GM11168 (cell line): ENCODE measurements at regions not wholly inside any gene's neighbourhood (a gene's known extent, or its start where the extent isn't known, plus 50 kb on each side); places are given as distances from the start of the nearest gene placed in this dataset.

ENCODE experiments used
- in situ Hi-C: fragments of 300-500 bp; cut with MboI; formaldehyde crosslinking; loops from one replicate; pipeline ENCODE4 v1.12.0; 2022; ENCODE audit warnings: low sequenced_read_pairs; ENCODE audit not compliant: unreplicated experiment

DNA sequence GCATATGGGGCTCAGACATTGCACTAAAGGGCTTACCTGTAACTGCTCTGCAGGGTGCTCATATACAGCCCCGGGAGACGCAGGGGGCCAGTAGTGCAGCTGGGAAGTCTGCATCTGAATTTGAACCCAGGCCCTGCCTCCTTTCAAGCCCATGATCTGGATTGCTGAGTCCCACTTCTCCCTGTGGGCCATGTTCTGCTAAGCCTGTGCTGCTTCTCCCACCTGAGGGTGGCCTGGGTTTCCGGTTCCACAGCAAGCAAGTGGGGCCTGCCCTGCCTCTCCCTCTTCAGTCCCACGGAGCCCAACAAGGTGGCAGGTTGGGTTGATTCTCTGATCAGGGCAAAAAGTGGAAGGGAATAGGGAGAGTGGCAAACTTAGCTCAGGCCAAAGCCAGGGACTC lies 56.6 kb upstream of the GDF10 start:
- in situ Hi-C loops: no loop called here

DNA sequence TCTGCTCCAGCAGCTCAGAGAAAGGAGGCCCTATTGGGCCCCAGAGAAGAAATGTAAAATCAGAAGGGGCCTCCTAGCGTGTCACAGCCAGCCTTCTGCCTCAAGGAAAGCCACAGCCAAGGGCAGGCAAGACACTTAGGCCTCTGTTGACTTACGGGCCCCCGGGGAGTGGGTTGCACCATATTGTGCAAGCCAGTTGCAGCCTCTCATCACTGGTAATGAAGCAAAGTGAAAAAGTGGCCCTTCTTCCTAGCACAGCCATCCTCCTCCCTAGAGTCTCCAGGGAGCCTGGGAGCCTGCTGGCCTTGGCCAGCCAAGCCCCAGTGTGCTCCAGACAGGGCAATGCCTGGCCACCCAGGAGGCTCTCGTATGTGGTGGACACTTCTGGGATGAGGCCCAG lies 56.2 kb upstream of the GDF10 start:
- in situ Hi-C loops: no loop called here

DNA sequence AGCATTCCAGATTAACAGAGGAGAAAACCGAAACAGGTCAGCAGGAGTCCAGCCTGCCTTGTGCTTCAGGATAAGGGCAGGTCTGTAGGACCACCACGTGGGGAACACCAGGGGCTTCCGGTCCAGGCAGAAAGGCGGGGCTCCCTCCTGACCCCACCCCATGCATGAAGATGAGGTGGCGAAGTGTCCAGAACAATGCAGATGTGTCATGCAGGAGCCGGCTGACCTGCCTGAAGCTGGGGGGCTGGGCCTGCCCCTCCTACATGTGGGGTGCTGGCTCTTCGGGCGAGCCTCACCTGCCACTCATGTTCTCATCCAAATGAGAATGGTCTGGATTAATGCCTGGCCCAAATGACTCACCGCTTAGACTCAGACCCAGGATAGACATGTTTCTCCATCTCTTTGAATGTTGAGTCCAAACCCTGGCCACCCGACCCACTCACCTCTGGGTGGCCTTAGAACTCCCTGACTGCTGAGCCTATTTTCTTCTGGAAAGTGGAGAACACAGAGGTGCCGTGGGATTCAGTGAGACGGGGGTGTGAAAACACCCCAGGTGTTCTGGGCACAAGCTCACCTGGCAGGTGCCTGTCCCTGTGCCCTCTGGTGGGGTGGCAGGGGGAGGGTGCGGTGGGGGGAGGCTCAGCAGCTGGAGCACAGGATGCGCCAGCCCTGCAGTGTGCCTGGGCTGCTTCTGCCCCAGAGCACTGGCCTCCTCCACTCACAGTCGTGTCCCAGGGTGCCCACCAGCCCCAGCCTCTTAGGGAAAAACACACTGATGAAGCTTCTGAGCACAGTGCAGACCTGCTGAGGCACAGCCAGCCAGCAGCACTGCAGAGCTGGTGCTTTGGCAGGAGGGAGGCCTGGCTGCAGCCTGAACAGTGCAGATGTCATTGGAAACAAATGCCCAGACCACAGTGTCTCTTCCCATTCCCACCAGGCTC lies 55.2 kb upstream of the GDF10 start:
- in situ Hi-C loops: no loop called here

DNA sequence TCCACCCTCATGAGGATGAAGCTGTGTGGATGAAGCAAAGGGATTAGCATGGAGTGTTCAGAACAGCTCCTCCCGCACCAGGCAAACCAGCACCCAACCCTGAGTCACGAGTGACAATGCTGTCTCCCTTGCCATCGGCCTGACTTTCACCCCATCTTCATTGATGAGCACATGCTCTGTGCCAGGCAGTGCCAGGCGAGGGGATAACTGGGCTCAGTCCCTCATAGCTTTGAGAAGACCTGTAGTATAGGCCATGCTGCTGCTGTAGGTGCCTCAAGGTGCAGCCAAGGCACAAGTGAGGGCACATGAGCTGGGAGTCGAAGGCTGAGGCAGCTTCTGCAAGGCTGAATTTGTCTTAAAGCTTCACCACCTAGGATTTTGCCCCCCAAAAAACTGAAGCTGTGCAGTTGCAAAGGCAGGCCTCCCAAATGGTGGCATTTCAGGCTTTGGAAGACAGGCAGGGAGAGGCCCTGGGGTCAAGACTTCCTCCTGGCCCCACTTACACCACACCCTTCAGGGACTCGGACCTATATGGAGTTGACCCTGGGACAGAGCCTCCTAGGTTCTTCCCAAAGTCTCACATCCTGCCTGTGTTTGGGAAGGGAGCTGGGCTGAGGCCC lies 54.2 kb upstream of the GDF10 start:
- in situ Hi-C loops: no loop called here

DNA sequence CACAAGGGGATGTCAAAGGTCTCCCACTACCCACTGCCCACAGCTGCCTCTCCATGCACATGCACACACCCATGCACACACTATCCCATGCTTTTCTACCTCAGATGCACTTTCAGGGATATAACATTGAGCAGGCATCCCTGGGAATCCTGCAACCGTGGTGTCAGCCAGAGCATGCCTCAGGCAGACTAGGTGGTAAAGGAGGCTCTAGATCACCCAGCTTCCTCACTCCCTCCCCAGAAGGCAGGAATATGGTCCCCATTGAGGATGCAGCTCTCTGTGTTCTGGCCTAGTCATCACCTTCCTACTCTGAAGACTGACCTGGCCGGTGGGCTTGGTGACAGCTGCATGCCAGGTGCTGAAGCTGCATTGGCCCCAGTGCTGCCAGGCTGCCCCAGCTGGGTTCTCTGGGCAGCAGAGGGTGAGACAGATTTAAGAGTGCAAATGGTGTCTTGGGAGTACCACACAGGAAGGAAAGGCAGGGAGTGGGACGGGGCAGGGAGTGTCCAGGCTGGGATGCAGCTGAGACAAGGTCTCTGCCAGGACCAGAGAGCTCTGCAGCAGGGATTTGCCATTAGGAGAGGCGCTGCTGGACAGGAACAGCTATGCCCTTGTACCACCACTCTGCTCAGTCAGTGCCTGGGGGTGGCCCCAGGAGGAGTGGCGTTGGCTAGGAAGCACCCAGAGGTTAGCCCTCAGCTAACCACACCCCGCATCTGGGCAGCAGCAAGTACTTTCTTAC lies 53.4 kb upstream of the GDF10 start:
- in situ Hi-C loops: no loop called here

DNA sequence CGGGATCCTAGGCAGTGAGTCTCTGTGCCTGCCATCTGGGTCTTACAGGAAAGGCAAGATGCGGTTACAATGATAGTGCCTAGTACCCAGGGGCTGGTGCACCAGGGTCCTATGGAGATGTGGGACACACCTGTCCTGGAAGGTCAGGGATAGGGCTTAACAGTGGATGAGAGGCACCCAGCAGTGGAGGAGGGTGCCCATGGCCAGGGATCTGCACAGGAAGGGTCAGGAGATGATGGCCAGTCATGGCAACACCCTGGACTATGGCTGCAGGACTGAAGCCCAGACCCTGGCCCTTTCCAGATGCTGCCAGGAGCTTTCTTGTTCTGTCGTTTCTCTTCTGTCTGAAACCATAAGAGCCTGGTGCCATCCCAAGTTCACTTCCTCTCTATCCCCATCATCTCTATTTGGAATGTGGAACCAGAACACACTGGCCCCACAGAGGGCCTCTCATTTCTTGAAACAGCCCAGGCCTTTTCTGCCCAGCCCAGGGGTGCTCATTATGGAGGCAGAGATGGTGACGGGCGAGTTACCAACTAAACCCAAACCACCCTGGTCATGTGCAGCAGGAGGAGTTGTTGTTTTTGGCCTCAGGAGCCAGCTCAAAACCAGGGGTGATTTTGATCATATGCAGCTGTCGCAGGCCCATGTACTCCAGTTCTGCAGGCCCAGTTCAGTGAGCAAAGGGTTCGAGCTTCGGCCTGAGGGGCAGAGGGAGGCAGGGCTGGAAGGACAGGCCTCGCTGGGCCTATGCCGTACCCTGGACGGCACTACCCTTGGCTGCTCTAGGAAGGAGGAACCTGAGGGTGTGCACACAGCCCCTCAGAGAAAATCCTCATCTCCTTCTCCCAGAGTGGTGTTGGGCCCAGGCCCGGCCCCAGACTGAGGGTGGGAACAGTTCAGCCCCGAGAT lies 52.6 kb upstream of the GDF10 start:
- in situ Hi-C loops: no loop called here

DNA sequence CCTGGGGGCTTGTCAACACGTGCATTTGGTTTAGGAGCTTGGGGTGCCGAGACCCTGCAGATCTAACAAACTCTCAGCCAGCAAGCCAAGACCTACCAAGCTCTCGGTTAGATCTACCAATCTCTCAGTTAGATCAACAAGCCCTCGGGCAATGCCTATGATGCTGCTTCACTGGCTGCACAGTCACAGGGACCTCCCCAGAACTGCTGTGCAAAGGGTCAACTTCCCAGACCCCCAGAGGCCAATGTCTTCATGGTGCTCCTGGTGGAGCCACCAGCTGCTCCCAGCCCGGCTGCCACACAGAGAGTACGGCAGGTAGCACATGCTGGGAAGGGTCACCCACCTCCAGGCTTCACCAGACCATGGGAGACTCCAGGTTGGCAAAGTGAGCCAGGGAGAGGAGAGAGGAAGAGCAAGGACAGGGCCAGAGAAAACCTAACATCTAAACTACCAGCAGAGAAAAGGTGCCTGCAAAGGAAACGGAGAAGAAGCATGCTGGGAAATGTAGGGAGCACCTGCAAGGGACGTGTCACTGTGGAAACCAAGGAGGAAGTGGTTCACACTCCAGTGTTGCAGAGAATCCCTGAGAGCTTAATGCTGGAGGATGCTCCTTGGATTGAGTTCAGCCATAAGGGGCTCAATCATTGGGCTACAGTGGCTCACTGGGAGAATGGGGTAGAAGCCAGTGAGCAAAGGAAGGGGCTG lies 51.5 kb upstream of the GDF10 start:
- in situ Hi-C loops: no loop called here

DNA sequence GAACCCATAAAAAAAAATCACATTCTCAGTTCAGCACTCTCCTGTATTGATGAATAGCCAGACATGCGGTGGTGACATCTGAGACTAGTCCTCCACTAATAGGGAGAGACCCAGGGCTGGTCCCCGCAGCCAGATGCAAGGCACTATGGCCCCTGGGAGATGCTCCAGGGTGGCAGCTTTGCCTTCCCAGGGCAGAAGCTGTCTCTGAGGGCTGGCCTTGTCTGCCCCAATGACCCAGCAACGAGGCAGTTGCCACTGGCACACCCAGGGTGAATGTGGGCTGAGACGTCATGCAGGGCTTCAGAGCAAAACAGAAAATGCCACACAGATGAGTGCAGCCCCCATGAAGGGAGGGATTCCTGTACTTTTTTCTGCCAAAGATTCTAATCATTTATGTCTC lies 50.1 kb upstream of the GDF10 start:
- in situ Hi-C loops: no loop called here
